ENCODE measurements at regions not wholly inside any gene's neighbourhood (a gene's known extent, or its start where the extent isn't known, plus 50 kb on each side); places are given as distances from the start of the nearest gene placed in this dataset.
"Not testable (repeated sequence)": the region's sequence is repeated elsewhere in the genome, so short reads cannot be mapped to it uniquely, and the experiment has no call there.

DNA sequence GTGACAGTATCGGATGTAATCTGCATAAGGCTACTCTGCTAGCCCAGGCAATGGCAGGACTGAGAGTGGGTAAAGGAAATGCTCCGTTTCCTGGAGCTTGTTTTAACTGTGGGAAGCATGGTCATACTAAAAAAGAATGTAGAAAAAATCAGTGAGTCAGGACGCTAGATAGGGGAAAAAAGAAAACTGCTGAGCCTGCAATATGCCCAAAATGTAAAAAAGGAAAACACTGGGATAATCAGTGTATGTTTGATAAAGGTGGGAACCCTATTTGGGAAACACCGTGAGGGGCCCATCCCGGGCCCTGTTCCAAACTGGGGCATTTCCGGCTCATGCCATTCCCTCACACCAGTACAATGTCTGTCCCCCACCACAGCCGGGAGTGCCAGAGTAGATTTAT lies 775.8 kb downstream of the ZPLD1 start:
- no peak overlapping the region for H3K27ac ChIP-seq
- no peak for TF ChIP-seq ZFX (IDR thresholded peaks at IDR 0.05; ENCODE audit: borderline replicate concordance)
- TF ChIP-seq, protein P1, sequence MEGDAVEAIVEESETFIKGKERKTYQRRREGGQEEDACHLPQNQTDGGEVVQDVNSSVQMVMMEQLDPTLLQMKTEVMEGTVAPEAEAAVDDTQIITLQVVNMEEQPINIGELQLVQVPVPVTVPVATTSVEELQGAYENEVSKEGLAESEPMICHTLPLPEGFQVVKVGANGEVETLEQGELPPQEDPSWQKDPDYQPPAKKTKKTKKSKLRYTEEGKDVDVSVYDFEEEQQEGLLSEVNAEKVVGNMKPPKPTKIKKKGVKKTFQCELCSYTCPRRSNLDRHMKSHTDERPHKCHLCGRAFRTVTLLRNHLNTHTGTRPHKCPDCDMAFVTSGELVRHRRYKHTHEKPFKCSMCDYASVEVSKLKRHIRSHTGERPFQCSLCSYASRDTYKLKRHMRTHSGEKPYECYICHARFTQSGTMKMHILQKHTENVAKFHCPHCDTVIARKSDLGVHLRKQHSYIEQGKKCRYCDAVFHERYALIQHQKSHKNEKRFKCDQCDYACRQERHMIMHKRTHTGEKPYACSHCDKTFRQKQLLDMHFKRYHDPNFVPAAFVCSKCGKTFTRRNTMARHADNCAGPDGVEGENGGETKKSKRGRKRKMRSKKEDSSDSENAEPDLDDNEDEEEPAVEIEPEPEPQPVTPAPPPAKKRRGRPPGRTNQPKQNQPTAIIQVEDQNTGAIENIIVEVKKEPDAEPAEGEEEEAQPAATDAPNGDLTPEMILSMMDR (IDR thresholded peaks at IDR 0.05): no peak

DNA sequence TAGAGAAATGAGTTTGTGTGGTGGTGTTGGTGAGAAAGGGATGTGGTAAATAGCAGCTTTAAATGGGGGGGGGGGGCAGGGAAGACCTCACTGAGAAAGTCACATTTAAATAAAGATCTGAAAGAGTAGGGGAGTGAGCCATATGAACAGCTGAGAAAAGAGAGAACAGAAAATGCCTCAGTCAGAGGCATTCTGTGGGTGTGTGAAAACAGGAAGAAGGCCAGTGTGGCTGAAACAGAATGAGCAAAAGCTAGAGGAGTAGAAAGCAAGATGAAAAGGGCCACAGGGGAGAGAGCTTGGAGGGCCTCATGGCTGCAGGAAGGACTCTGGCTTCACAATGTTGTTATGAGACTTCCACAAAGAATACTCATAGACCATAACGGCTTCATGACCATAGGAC lies 783.3 kb downstream of the ZPLD1 start:
- no peak for TF ChIP-seq ZFX (IDR thresholded peaks at IDR 0.05; ENCODE audit: borderline replicate concordance)
- TF ChIP-seq, protein P1 (IDR thresholded peaks at IDR 0.05): no peak
- no peak overlapping the region for H3K27ac ChIP-seq

DNA sequence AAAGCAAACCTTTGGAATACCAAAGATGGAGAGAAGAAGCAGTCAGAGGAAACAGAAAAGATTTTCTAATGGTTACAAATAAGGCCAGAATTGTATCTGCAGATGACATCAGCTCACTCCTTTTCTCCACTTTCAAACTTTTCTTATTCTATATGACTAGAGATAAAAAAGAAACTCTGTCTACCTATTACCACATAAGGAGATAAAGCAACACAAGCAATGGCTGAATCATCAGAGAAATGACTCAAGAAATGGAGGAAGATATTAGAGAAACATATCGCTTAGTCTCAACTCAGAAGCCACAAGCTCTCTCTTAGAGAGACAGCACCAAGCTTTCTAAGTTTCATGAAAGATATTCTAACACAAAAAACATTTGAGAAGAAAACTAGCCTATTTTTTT lies 784.0 kb downstream of the ZPLD1 start:
- no peak overlapping the region for H3K27ac ChIP-seq
- no peak for TF ChIP-seq ZFX (IDR thresholded peaks at IDR 0.05; ENCODE audit: borderline replicate concordance)
- TF ChIP-seq, protein P1 (IDR thresholded peaks at IDR 0.05): no peak

DNA sequence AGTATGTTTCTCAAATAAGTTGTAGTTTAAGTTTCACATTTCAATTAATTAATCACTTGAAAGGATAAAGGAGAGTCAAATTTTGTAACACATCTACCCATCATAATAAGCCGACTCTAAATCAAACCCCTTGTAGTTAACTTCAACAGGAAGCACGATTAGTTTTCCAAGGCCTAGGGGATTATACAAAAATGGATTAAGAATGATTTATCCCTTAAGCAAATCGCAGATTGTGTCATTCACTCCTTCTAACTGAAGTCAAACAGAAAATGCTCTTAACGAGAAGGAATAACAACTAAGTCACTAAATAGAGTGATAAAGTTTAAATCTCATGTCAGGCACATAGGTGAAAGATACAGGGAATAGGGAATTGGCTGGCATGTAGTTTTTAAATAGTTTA lies 792.8 kb downstream of the ZPLD1 start:
- H3K27ac ChIP-seq: no peak overlapping the region
- TF ChIP-seq, protein P1 (IDR thresholded peaks at IDR 0.05): no peak
- no peak for TF ChIP-seq ZFX (IDR thresholded peaks at IDR 0.05; ENCODE audit: borderline replicate concordance)

DNA sequence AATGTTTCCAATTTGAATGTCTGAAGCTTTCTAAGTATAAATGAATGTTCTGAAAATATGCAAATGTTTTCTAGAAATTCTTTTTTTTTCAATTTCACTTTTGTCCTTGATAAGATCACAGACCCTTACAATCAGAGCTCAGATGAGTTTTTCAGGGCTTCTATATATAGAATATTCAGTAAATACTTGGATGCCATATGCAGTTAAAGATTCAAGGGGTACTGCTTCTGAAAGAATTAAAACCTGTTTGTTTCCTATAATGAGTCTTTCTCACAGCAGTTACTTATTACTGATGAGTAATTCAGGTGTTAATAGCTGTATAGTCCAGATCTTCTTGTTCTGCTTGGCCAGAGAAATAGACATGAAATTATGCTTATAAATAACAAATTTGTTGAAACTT lies 812.6 kb downstream of the ZPLD1 start:
- TF ChIP-seq, protein P1 (IDR thresholded peaks at IDR 0.05): no peak
- no peak overlapping the region for H3K27ac ChIP-seq

DNA sequence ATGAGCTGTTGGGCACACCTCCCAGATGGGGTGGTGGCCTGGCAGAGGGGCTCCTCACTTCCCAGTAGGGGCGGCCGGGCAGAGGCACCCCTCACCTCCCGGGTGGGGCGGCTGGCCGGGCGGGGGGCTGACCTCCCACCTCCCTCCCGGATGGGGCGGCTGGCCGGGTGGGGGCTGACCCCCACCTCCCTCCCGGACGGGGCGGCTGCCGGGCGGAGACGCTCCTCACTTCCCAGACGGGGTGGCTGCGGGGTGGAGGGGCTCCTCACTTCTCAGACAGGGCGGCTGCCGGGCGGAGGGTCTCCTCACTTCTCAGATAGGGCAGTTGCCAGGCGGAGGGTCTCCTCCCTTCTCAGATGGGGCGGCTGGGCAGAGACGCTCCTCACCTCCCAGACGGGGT lies 820.0 kb downstream of the ZPLD1 start:
- not testable (repeated sequence) for H3K27ac ChIP-seq

DNA sequence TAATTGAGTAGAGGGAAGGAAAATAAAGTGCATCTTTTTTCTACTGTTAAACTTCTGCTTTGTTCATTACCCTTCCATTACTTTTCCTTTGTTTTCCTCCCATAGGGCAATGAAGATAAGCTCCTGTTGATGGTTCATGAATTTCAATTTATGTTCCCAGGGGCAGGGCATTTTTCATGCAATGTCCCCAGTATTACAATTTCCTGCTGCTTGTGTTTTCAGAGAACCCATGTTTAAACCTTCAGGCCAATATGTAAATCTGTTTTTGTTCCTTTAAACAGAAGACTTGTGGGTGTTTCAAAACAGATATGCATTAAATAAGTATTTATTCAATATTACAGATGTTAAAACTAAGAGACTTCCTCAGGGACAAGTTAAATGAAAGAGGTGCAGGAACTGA lies 834.5 kb downstream of the ZPLD1 start:
- H3K27ac ChIP-seq: no peak overlapping the region
- TF ChIP-seq, protein P1 (IDR thresholded peaks at IDR 0.05): no peak
- TF ChIP-seq ZFX (IDR thresholded peaks at IDR 0.05; ENCODE audit: borderline replicate concordance): no peak

DNA sequence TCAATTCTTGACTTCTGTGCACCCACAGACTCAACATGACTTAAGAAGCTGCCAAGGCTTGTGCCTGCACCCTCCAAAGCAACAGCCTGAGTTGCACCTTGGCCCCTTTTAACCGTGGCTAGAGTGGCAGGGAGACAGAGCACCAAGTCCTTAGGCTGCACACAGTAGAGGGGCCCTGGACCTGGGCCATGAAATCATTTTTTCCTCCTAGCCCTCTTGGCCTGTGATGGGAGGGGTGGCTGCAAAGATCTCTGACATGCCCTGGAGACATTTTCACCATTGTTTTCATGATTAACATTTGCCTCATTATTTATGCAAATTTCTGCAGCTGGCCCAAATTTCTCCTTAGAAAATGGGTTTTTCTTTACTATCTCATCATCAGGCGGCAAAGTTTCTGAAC lies 836.8 kb downstream of the ZPLD1 start:
- no peak for TF ChIP-seq ZFX (IDR thresholded peaks at IDR 0.05; ENCODE audit: borderline replicate concordance)
- TF ChIP-seq, protein P1 (IDR thresholded peaks at IDR 0.05): no peak
- H3K27ac ChIP-seq: no peak overlapping the region

Measured in 22Rv1 (cell line).